GM18519 (cell line): ENCODE measurements at regions not wholly inside any gene's neighbourhood (a gene's known extent, or its start where the extent isn't known, plus 50 kb on each side); places are given as distances from the start of the nearest gene placed in this dataset.
"Not testable (repeated sequence)": the region's sequence is repeated elsewhere in the genome, so short reads cannot be mapped to it uniquely, and the experiment has no call there.

Experiments
- ATAC-seq: cut with Tn5 transposase; IDR thresholded peaks from one replicate; pipeline ENCODE4 v1.9.1; 2021; ENCODE audit warnings: mild to moderate bottlenecking, moderate library complexity; ENCODE audit not compliant: unreplicated experiment, low FRiP score

DNA sequence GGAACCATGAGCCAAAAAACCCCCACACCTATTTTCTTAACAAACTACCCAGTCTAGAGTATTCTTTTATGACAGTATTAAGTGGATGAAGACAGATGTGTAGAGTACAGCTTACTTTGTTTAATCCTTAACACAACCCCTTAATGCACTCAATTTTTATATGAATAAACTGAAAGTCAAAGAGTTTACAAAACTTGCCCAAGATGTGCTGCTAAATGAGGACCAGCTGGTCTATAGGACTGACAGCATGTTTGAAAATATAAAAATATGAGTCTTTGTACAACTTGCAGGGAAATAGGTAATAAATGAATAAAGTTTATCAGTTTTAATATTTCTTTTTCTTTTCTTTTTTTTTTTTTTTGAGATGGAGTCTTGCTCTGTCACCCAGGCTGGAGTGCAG is 102.3 kb downstream of the ZFY start:
- no peak for ATAC-seq

DNA sequence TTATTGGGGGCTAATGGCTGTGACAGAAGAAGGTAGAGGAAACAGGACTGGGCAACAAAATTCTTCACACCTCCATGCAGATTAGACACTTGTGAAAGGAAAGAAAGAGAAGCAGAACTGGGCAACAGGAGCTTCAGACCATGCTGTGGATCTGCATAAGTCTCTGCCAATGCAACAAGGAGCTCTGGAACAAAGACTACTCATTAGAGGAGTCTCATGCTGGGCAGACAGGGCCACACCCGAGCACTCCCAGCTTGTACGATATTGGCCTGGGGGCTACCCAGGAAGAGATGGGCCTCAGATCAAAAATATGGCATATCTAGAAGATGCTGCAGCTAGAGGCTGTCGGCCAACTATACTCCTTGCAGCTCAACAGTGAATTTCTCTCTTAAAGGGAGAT is 105.2 kb downstream of the ZFY start:
- ATAC-seq, result no peak

DNA sequence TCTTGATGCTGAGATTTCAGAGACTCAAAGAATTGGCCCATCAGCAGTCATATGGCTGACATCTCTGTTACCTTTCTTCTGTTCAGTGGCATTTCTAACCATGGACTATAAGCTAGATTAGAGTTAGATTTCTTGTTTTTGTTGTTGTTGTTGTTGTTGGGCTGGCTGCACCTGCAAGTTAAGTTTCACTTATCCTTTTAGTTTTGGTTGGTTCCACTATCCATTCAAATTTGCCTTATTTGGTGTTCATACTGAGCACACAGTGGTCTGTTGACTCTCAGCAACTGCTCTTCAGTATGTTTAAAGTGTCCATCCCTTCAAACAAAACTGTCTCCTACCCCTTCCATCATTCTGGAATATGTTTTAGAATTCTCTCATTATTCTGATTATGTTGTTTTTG is 106.8 kb downstream of the ZFY start:
- no peak for ATAC-seq

GRCh38 chrY:3042901-3043300 is 107.7 kb downstream of the ZFY start:
- no peak for ATAC-seq

DNA sequence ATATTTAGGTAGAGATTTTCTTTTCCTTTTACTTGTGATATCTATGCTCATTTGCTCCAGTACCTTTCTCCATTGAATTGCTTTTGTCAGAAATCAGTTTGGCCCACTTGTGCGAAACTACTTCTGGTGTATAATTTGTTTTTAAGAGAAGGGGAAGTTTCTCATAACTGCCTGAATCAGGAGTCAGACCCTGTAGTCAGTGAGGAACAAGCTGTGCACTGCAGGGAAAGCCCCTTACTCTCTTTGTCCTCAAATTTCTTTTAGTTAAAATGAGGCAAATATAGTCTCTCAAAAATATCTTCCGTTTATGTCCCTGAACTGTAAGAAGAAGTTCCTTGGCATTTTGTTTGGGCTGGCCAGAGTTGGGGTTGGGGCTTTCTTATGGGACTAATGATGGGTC is 109.9 kb downstream of the ZFY start:
- no peak for ATAC-seq

DNA sequence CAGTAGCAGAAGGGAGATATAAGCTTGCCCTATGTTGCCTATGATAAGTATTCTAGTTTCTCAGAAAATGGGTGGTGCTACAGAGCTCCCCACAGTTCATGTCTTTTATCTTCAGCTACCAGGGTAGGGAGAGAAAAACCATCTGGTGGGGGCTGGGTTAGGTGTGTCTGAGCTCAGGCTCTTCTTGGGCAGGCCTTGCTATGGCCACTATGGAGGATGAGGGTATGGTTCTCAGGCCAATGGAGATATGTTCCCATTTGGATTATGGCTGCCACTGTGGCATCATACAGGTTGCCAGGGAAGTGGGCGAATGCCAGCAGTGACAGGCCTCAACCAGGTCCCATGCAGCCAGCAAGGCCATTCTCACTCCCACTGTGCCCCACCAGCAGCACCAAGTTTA is 120.3 kb downstream of the ZFY start:
- not testable (repeated sequence) for ATAC-seq

DNA sequence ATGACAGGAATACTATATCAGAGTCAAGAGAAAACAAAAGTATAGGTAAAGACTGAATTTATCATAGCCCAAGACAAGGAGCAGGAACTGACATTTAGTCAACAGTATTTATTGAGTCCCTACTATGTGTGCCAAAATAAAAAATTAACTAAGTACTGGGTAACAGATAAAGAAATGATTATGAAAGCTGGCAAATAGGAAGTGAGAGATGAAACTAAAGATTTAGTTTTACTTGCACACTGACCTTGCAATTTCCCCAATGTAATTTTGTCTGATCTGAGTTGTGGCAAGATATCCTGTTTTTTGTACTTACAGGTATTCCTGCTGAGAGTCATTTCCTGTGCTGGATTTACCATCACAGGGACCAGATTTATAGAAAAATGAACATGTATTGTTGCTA is 123.2 kb downstream of the ZFY start:
- ATAC-seq, result not testable (repeated sequence)

DNA sequence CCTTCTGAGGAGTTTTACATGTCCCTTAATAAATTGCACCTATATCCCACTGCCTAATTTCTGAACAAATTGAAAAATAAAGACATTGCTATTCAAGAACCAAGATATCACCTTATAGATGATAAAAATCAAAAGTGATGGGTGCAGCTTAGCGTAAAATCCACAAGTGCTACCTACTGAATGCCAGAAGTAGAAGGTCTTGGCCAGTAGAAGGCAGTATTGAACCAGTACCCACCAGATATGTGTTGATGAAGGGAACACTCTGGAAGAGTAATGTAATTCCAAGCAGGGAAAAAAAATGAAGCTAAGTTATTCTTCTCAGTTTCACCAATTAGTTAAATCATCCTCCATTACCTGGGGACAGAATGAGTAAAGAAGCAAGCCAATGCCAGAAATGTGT is 125.5 kb downstream of the ZFY start:
- ATAC-seq, result not testable (repeated sequence)

DNA sequence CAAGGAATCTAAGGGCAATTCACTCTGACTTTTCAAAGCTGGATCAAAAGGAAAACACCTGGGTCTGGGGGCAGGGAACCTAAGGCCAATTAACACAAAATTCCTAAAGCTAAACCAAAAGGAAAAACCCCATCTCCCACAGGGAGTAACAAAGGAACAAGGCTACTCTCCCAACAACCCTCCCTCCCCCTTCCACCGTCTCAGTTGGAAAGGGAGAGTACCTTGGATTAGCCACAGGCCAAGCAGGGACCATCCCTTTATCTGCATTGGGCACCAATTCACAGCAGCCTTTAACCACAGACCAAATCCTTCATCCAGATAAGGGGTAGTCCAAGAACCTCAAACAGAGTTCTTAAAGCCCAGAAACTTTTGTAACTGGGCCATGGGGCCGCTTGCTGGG is 153.0 kb downstream of the ZFY start:
- not testable (repeated sequence) for ATAC-seq

- ATAC-seq, result not testable (repeated sequence)
Observed at GRCh38 chrY:3108674-3109073, 173.5 kb downstream of the ZFY start.

- ATAC-seq, result peak; percentile 88
Observed at GRCh38 chrY:3120234-3120633, 185.1 kb downstream of the ZFY start.

GRCh38 chrY:3120716-3121115 is 185.5 kb downstream of the ZFY start:
- ATAC-seq, result peak; percentile 32

DNA sequence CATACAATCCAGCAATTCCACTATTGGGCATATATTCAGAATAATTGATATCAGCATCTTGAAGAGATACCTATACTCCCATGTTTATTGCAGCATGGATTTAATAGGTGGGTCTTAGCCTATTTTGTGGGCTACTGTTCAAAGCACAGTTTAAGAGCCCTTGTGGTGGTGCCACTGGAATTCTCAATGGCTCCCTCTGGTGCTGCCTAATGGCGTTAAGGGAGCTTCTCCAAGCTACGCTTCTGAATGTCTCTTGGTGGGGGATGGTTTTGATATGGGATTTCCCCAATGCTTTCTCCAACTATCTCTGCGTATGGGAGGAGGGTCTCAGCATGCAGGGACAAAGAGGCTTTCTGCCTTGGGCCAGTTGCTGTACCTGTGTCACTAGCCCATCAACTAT is 188.3 kb downstream of the ZFY start:
- ATAC-seq, result not testable (repeated sequence)

- ATAC-seq, result not testable (repeated sequence)
Observed at GRCh38 chrY:3171074-3171473, 235.9 kb downstream of the ZFY start.

GRCh38 chrY:3195035-3195434 is 259.9 kb downstream of the ZFY start:
- not testable (repeated sequence) for ATAC-seq

DNA sequence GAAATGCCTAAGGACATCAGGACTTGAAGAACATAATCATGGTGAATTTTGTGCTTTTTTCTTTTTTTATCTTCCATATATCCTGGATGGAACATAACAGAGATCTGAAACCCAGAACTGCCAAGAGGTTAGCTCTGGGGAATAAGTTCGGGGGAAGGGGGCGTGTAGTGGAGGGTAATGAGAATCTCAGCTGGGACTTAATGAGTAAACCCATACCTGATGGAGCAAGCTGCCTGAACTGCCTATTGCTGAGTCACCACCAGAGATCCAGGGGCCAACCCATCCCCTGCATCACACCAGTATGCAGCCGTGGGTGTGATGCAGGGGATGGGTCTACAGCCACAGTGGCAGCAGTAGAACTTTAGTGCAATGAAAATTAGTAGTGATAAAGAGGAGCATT is 267.1 kb downstream of the ZFY start:
- not testable (repeated sequence) for ATAC-seq

GRCh38 chrY:3206733-3207132 is 271.6 kb downstream of the ZFY start:
- not testable (repeated sequence) for ATAC-seq

- ATAC-seq, result not testable (repeated sequence)
Observed at GRCh38 chrY:3213183-3213582, 278.0 kb downstream of the ZFY start.

GRCh38 chrY:3218134-3218533 is 283.0 kb downstream of the ZFY start:
- not testable (repeated sequence) for ATAC-seq

DNA sequence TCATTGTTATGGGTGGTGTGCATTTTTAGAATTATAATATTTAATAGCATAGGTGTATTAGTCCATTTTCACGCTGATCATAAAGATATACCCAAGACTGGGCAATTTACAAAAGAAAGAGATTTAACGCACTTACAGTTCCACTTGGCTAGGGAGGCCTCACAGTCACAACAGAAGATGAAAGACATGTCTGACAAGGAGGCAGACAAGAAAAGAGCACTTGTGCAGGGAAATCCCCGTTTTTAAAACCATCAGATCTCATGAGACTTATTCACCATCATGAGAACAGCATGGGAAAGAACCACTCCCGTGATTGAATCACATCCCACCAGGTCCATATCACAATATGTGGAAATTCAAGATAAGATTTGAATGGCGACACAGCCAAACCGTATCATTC is 283.4 kb downstream of the ZFY start:
- ATAC-seq, result not testable (repeated sequence)

DNA sequence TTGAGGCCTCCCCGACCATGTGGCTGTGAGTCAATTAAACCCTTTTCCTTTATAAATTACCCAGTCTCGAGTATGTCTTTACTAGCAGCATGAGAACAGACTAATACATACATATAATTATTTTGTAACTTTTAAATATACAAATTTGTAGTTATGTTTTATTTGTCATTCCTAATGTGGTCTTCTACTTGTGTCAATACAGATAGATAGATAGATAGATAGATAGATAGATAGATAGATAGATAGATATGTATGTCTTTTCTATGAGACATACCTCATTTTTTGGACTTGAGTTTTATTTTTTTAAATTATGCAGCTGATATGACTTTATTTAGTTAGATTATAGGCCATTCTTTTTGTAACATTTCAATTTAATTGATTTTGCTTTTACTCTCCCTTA is 316.0 kb upstream of the TGIF2LY start:
- ATAC-seq, result not testable (repeated sequence)

- not testable (repeated sequence) for ATAC-seq
Observed at GRCh38 chrY:3288063-3288462, 290.8 kb upstream of the TGIF2LY start.

DNA sequence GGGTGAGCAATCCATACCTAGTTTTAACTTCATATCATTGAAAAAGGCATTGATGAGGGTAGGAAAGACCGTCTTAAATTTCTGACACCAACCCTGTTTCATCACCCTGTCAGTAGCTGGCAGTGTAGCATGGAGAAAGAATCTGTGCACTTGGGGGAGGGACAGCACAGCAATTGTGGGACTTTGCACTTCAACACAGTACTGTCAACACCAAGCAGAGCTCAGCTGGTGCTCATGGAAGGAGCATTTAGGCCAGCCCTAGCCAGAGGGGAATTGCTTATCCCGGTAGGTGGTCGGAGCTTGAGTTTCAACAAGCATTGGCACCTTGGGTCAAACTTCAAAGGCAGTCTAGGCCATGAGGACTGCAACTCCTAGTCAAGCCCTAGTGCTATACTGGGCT is 281.6 kb upstream of the TGIF2LY start:
- not testable (repeated sequence) for ATAC-seq
